ENCODE measurements at regions not wholly inside any gene's neighbourhood (a gene's known extent, or its start where the extent isn't known, plus 50 kb on each side); places are given as distances from the start of the nearest gene placed in this dataset.
"Not testable (repeated sequence)": the region's sequence is repeated elsewhere in the genome, so short reads cannot be mapped to it uniquely, and the experiment has no call there.

- ATAC-seq (replicated peaks); H3K4me1 Mint-ChIP-seq; H3K27ac Mint-ChIP-seq; H3K9me3 Mint-ChIP-seq; DNase-seq; H3K27me3 Mint-ChIP-seq; H3K36me3 Mint-ChIP-seq; H3K4me3 Mint-ChIP-seq: not testable (repeated sequence)
Measured at GRCh38 chr12:19921716-19922115, 446.6 kb upstream of the PDE3A start.

- ATAC-seq (replicated peaks) = no peak
- H3K27ac Mint-ChIP-seq = no peak overlapping the region
Measured at GRCh38 chr12:19922717-19923116, 445.6 kb upstream of the PDE3A start.

GRCh38 chr12:19924360-19924759, 444.0 kb upstream of the PDE3A start:
- no peaks in the 10 kb centered on the region for H3K4me1 Mint-ChIP-seq
- H3K9me3 Mint-ChIP-seq = peaks cover 7 to 8% of the 10 kb centered on the region in 2 donors
- H3K27me3 Mint-ChIP-seq = no peaks in the 10 kb centered on the region

More at GRCh38 chr12:19922717-19923116, 445.6 kb upstream of the PDE3A start:
- Mint-ChIP-seq H3K36me3 (no peaks in the 10 kb centered on the region), H3K27me3 (no peaks in the 10 kb centered on the region), H3K9me3 (peaks cover 7 to 8% of the 10 kb centered on the region in 2 donors), H3K4me1 (no peaks in the 10 kb centered on the region), H3K4me3 (no peak overlapping the region)
- no peak for DNase-seq

DNA sequence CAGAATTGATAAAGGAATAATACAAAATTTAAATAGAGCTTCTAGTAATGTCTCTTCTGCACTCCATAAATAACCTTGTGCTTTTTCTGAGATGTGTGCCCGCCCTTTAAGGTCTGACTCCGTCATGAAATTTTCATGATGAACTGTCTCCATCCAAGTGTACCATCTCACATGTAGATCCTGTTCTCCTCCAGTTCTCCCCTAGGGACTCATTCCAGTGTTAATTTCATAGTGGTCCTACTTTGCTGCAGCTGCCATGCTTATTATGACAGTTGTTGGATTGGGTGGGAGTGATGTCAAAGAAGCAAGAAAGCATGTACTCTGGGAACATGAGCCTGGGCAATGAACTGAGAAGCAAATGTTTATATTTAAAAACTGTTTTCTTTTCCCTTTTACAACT, 442.5 kb upstream of the PDE3A start:
- Mint-ChIP-seq H3K4me1 (no peaks in the 10 kb centered on the region), H3K36me3 (no peaks in the 10 kb centered on the region), H3K27ac (no peak overlapping the region), H3K4me3 (no peak overlapping the region), H3K9me3 (peaks cover 3 to 4% of the 10 kb centered on the region in 2 donors), H3K27me3 (no peaks in the 10 kb centered on the region)
- ATAC-seq (replicated peaks) = no peak
- DNase-seq = no peak

More at GRCh38 chr12:19924360-19924759, 444.0 kb upstream of the PDE3A start:
- Mint-ChIP-seq H3K4me3 (no peak overlapping the region), H3K36me3 (no peaks in the 10 kb centered on the region), H3K27ac (no peak overlapping the region)
- no peak for DNase-seq
- ATAC-seq (replicated peaks) = no peak

DNA sequence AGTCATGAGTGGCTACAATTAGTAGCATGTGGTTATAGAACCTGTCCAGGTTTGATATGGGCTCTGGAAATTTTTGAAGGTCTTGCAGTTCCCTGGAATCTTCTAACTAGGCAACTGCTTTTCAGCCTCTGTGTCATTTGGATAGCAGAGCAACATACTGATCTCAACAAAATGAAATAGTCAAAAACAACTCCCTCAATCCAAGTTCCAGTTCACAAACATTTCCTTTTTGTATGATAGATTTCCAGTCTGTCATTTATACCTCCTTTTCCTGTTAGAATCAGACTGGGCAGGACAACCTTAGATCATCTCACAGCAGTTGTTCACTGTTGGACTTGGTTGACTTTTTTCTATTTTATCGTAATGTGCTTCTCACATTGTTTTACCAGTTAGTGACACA, 442.1 kb upstream of the PDE3A start:
- ATAC-seq (replicated peaks) (no peak), DNase-seq (no peak)
- no peak overlapping the region for H3K4me3 Mint-ChIP-seq
- no peak overlapping the region for H3K27ac Mint-ChIP-seq
- H3K4me1 Mint-ChIP-seq = no peaks in the 10 kb centered on the region
- peaks cover 3 to 4% of the 10 kb centered on the region in 2 donors for H3K9me3 Mint-ChIP-seq
- no peaks in the 10 kb centered on the region for H3K27me3 Mint-ChIP-seq
- no peaks in the 10 kb centered on the region for H3K36me3 Mint-ChIP-seq

DNA sequence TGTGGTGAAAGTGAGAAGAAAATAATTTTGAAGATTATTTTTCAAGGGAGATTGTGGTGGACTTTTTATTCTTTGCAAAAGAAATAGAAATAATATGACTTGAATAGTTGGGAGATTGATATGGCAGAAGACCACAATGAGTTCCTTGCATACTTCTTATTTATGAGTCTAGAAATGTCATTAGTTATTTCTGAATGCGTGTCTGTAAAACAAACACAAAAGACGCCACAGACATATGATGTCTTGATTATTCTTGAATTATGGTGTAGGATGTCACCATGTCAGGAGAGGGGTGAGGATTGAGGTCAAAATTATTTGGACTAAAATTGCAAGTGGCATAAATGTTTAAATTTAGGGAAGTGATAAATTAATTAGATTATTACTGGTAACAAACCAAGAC, 440.7 kb upstream of the PDE3A start:
- H3K4me3 Mint-ChIP-seq = no peak overlapping the region
- peaks cover under 1 to 3% of the 10 kb centered on the region in 2 donors for H3K9me3 Mint-ChIP-seq
- DNase-seq (no peak), ATAC-seq (replicated peaks) (no peak)
- H3K27ac Mint-ChIP-seq = no peak overlapping the region
- H3K27me3 Mint-ChIP-seq = no peaks in the 10 kb centered on the region
- H3K4me1 Mint-ChIP-seq = no peaks in the 10 kb centered on the region
- H3K36me3 Mint-ChIP-seq = no peaks in the 10 kb centered on the region

GRCh38 chr12:19932413-19932812, 435.9 kb upstream of the PDE3A start:
- DNase-seq (no peak), ATAC-seq (replicated peaks) (no peak)
- no peak overlapping the region for H3K4me3 Mint-ChIP-seq
- H3K27me3 Mint-ChIP-seq = no peaks in the 10 kb centered on the region
- no peaks in the 10 kb centered on the region for H3K36me3 Mint-ChIP-seq
- H3K27ac Mint-ChIP-seq = no peak overlapping the region
- peaks cover 0 to 1% of the 10 kb centered on the region in 2 donors for H3K9me3 Mint-ChIP-seq
- no peaks in the 10 kb centered on the region for H3K4me1 Mint-ChIP-seq

DNA sequence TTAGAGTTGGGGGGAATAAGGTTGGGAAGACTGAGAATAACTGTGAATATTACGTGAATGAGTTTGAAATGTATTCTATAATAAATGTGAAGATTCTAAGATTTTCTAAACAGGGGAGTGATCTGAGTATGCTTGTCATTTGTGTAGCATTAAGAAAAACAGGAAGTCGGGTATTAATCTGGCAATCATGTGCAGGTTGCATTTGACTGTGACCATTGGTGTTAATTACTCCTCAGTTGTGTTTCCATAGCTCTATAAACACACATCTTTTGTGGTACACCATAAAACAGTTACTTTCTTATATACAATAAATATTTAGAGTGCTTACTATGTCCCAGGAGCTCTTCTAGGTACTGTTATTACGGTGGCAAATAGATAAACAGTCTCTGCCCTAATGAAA, 434.4 kb upstream of the PDE3A start:
- no peaks in the 10 kb centered on the region for H3K4me1 Mint-ChIP-seq
- H3K27ac Mint-ChIP-seq = no peak overlapping the region
- DNase-seq (no peak), ATAC-seq (replicated peaks) (no peak)
- H3K4me3 Mint-ChIP-seq = no peak overlapping the region
- H3K9me3 Mint-ChIP-seq = peaks cover 0 to 1% of the 10 kb centered on the region in 2 donors
- no peaks in the 10 kb centered on the region for H3K27me3 Mint-ChIP-seq
- H3K36me3 Mint-ChIP-seq = no peaks in the 10 kb centered on the region

- Mint-ChIP-seq H3K36me3 (no peaks in the 10 kb centered on the region), H3K4me1 (no peaks in the 10 kb centered on the region), H3K27ac (no peak overlapping the region), H3K4me3 (no peak overlapping the region), H3K9me3 (peaks cover 0 to 1% of the 10 kb centered on the region in 2 donors), H3K27me3 (no peaks in the 10 kb centered on the region)
- ATAC-seq (replicated peaks) = no peak
- DNase-seq = no peak
Measured at GRCh38 chr12:19937161-19937560, 431.2 kb upstream of the PDE3A start.

DNA sequence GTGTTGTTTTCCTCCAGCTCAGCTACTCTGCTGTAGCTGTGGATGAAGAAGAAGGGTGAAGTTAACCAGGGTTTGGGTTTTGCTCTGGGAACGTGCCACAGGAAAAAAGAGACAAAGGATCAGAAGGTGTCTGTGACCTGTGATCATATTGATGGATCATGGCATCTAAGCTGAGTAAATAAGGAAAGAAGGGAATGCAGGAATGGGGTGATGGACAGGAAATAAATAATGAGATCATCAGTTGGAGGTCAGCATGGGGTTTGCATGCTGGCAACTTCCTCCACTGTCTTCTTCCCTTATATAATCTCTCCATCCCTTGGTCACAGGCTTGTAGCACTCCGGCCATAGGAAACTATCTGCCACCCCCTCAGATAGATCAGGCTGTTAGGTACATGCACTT, 430.3 kb upstream of the PDE3A start:
- Mint-ChIP-seq H3K4me1 (no peaks in the 10 kb centered on the region), H3K27ac (no peak overlapping the region), H3K9me3 (peaks cover 0 to 1% of the 10 kb centered on the region in 2 donors), H3K4me3 (no peak overlapping the region), H3K27me3 (no peaks in the 10 kb centered on the region), H3K36me3 (no peaks in the 10 kb centered on the region)
- ATAC-seq (replicated peaks) (no peak), DNase-seq (no peak)

DNA sequence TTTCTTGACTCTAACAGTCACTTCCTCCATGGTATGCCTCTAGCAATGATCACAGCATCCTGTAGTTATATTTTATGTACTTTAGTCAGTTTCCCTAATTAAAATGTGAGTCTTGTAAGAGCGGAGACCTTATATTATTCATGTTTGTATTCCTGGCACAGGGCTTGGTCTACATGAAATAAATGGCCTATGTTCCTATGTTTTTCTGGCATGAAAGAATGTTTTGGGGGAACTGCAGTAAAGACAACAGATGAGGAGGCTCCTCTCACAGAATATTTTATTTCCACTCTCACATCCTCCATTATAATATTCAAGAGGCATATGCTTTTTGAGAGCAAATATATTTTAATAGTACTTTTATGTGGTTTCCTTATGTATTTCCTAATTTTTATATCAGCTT, 429.8 kb upstream of the PDE3A start:
- Mint-ChIP-seq H3K27ac (no peak overlapping the region), H3K36me3 (no peaks in the 10 kb centered on the region), H3K4me3 (no peak overlapping the region), H3K9me3 (peaks cover 0 to 1% of the 10 kb centered on the region in 2 donors), H3K27me3 (no peaks in the 10 kb centered on the region), H3K4me1 (no peaks in the 10 kb centered on the region)
- ATAC-seq (replicated peaks) (no peak), DNase-seq (no peak)

GRCh38 chr12:19940267-19940666, 428.1 kb upstream of the PDE3A start:
- no peak for ATAC-seq (replicated peaks)
- Mint-ChIP-seq H3K27me3 (no peaks in the 10 kb centered on the region), H3K4me1 (no peaks in the 10 kb centered on the region), H3K9me3 (no peaks in the 10 kb centered on the region), H3K4me3 (no peak overlapping the region), H3K36me3 (no peaks in the 10 kb centered on the region), H3K27ac (no peak overlapping the region)
- no peak for DNase-seq

DNA sequence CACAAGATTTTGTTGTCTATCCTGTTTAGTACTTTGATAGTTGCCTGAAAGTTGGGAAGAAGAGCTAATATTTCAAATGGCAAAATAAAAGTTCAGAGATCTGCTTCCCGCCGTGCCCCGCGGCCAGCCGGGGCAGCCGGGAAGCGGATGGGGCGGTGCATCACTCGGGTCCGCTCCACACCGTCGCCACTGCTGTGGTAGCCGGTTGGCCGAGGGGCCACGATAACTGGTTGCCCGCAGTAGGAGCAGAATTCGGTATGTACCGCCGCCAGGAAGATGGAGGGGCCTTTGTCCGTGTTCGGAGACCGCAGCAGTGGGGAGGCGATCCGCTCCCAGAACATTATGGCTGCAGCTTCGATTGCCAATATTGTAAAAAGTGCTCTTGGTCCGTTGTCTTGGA, 427.2 kb upstream of the PDE3A start:
- Mint-ChIP-seq H3K27me3 (no peaks in the 10 kb centered on the region), H3K4me3 (no peak overlapping the region), H3K9me3 (no peaks in the 10 kb centered on the region), H3K27ac (no peak overlapping the region), H3K4me1 (no peaks in the 10 kb centered on the region), H3K36me3 (no peaks in the 10 kb centered on the region)
- DNase-seq = no peak
- ATAC-seq (replicated peaks) = no peak

GRCh38 chr12:19945559-19946435, 422.5 kb upstream of the PDE3A start:
- Mint-ChIP-seq H3K27me3 (no peaks in the 10 kb centered on the region), H3K4me1 (no peaks in the 10 kb centered on the region), H3K27ac (no peak overlapping the region), H3K9me3 (no peaks in the 10 kb centered on the region), H3K36me3 (no peaks in the 10 kb centered on the region), H3K4me3 (no peak overlapping the region)
- DNase-seq = no peak
- ATAC-seq (replicated peaks) = no peak

DNA sequence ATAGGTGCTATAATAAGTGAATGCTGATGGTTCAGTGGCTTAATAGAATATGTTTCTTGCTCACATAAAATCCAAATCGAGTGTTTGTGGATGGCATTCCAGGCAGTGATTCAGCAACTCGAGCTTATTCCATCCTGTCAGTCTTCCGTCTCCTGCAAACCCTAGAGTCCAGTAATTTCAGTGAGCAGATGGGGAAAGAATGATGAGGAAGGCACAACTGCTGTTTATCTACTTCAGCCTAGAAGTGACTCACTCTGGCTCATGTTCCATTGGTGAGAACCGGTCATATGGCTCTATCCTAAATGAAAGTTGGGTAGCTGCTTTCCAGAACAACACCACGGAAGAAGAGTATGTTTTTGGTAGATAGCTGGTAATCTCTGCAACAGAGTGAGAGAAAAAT, 421.8 kb upstream of the PDE3A start:
- H3K9me3 Mint-ChIP-seq = no peaks in the 10 kb centered on the region
- DNase-seq (no peak), ATAC-seq (replicated peaks) (no peak)
- no peak overlapping the region for H3K27ac Mint-ChIP-seq
- no peak overlapping the region for H3K4me3 Mint-ChIP-seq
- no peaks in the 10 kb centered on the region for H3K4me1 Mint-ChIP-seq
- H3K27me3 Mint-ChIP-seq = no peaks in the 10 kb centered on the region
- H3K36me3 Mint-ChIP-seq = no peaks in the 10 kb centered on the region

Measured in stimulated activated naive B cell treated with anti-CD40 and anti-IgM and Interleukin-4, amounts not matched to agents 10 μg/mL and 1 μg/mL and 100 μg/mL, for 72 hours (primary cell).